ENCODE measurements at regions not wholly inside any gene's neighbourhood (a gene's known extent, or its start where the extent isn't known, plus 50 kb on each side); places are given as distances from the start of the nearest gene placed in this dataset.
A peak's percentile ranks its signal among the peaks of the same experiment; 100 is the strongest.

- no peak for DNase-seq (ENCODE audit: extremely low read depth, low read depth, low spot score)
Measured at GRCh38 chr3:148073721-148074456, 623.8 kb upstream of the AGTR1 start.

GRCh38 chr3:148074946-148075345 lies 622.8 kb upstream of the AGTR1 start:
- DNase-seq (ENCODE audit: extremely low read depth, low read depth, low spot score), result no peak

GRCh38 chr3:148075771-148076716 lies 621.7 kb upstream of the AGTR1 start:
- DNase-seq (ENCODE audit: extremely low read depth, low read depth, low spot score), result peak; percentile 41

- DNase-seq (ENCODE audit: extremely low read depth, low read depth, low spot score), result no peak
Measured at GRCh38 chr3:148077318-148077923, 620.3 kb upstream of the AGTR1 start.

GRCh38 chr3:148077965-148078364 lies 619.7 kb upstream of the AGTR1 start:
- DNase-seq (ENCODE audit: extremely low read depth, low read depth, low spot score), result no peak

GRCh38 chr3:148078658-148079057 lies 619.0 kb upstream of the AGTR1 start:
- no peak for DNase-seq (ENCODE audit: extremely low read depth, low read depth, low spot score)

- no peak for DNase-seq (ENCODE audit: extremely low read depth, low read depth, low spot score)
Measured at GRCh38 chr3:148079370-148079769, 618.3 kb upstream of the AGTR1 start.

GRCh38 chr3:148081926-148082325 lies 615.8 kb upstream of the AGTR1 start:
- DNase-seq (ENCODE audit: extremely low read depth, low read depth, low spot score), result no peak

- no peak for DNase-seq (ENCODE audit: extremely low read depth, low read depth, low spot score)
Measured at GRCh38 chr3:148082506-148083280, 615.0 kb upstream of the AGTR1 start.

GRCh38 chr3:148083526-148084182 lies 614.0 kb upstream of the AGTR1 start:
- DNase-seq (ENCODE audit: extremely low read depth, low read depth, low spot score), result no peak

GRCh38 chr3:148084931-148085330 lies 612.8 kb upstream of the AGTR1 start:
- DNase-seq (ENCODE audit: extremely low read depth, low read depth, low spot score), result no peak

GRCh38 chr3:148087601-148088371 lies 609.9 kb upstream of the AGTR1 start:
- DNase-seq (ENCODE audit: extremely low read depth, low read depth, low spot score), result no peak

GRCh38 chr3:148089171-148089570 lies 608.5 kb upstream of the AGTR1 start:
- no peak for DNase-seq (ENCODE audit: extremely low read depth, low read depth, low spot score)

- no peak for DNase-seq (ENCODE audit: extremely low read depth, low read depth, low spot score)
Measured at GRCh38 chr3:148090156-148090555, 607.5 kb upstream of the AGTR1 start.

GRCh38 chr3:148092624-148093347 lies 604.9 kb upstream of the AGTR1 start:
- no peak for DNase-seq (ENCODE audit: extremely low read depth, low read depth, low spot score)

GRCh38 chr3:148093753-148094152 lies 604.0 kb upstream of the AGTR1 start:
- DNase-seq (ENCODE audit: extremely low read depth, low read depth, low spot score), result no peak

- DNase-seq (ENCODE audit: extremely low read depth, low read depth, low spot score), result no peak
Measured at GRCh38 chr3:148095962-148096361, 601.7 kb upstream of the AGTR1 start.

GRCh38 chr3:148100476-148100875 lies 597.2 kb upstream of the AGTR1 start:
- no peak for DNase-seq (ENCODE audit: extremely low read depth, low read depth, low spot score)

GRCh38 chr3:148101061-148101460 lies 596.6 kb upstream of the AGTR1 start:
- no peak for DNase-seq (ENCODE audit: extremely low read depth, low read depth, low spot score)

Data from glomerular endothelial cell (primary cell).